ENCODE measurements at regions not wholly inside any gene's neighbourhood (a gene's known extent, or its start where the extent isn't known, plus 50 kb on each side); places are given as distances from the start of the nearest gene placed in this dataset.

DNA sequence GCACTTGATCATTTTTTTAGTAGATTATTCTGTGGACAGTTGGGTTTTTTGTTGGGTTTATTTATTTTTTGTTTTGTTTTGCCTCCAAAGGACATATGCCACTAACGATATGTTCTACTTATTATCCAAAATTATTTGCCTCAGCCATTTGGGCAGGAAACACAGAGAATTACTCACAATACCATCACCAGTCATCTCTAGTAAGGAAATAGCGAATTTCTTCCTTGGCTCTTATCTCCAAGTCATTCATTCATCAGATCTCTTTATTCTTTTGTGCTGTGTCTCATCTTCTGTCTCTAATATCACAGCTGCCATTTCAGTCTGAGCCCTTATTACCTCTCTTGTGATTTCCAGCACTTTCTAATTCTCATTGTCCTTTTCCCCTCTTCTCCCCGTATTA, 130.4 kb upstream of the SMLR1 start:
- peaks cover 4% of the 10 kb centered on the region; the same call in 1 of the 2 replicates for H3K4me1 ChIP-seq (ENCODE audit: insufficient read depth, low read length)
- no peaks in the 10 kb centered on the region for H3K9me3 ChIP-seq (ENCODE audit: low read length)
- POLR2A ChIA-PET (ENCODE audit: unreplicated experiment), result no interaction called here
- no peaks in the 10 kb centered on the region for H3K79me2 ChIP-seq (ENCODE audit: low read length)
- no peaks in the 10 kb centered on the region for H3K9me2 ChIP-seq (replicated peaks; ENCODE audit: low read length)
- no peak overlapping the region for H3K27ac ChIP-seq (ENCODE audit: low read length)
- CTCF ChIA-PET, result no interaction called here
- H3K27me3 ChIP-seq (ENCODE audit: low read length), result no peaks in the 10 kb centered on the region
- H2AFZ ChIP-seq (ENCODE audit: low read length), result no peak overlapping the region
- no peak for ATAC-seq
- H3K36me3 ChIP-seq (ENCODE audit: low read depth, low read length), result no peaks in the 10 kb centered on the region
- TF ChIP-seq EZH2 (IDR thresholded peaks at IDR 0.05; ENCODE audit: low read length, unreplicated experiment) (no peak), EZH2phosphoT487 (IDR thresholded peaks at IDR 0.05; ENCODE audit: borderline replicate concordance, low read length) (no peak)
- TF ChIP-seq, protein P1, sequence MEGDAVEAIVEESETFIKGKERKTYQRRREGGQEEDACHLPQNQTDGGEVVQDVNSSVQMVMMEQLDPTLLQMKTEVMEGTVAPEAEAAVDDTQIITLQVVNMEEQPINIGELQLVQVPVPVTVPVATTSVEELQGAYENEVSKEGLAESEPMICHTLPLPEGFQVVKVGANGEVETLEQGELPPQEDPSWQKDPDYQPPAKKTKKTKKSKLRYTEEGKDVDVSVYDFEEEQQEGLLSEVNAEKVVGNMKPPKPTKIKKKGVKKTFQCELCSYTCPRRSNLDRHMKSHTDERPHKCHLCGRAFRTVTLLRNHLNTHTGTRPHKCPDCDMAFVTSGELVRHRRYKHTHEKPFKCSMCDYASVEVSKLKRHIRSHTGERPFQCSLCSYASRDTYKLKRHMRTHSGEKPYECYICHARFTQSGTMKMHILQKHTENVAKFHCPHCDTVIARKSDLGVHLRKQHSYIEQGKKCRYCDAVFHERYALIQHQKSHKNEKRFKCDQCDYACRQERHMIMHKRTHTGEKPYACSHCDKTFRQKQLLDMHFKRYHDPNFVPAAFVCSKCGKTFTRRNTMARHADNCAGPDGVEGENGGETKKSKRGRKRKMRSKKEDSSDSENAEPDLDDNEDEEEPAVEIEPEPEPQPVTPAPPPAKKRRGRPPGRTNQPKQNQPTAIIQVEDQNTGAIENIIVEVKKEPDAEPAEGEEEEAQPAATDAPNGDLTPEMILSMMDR (conservative IDR thresholded peaks at IDR 0.05; ENCODE audit: low read depth, low read length), result no peak
- intact Hi-C loops (cut with micrococcal nuclease), result loop anchor here (5.0 kb wide), 1 partner anchor 330 kb away; the partner anchor contains the start of gene TMEM200A
- no peak overlapping the region for H3K9ac ChIP-seq (ENCODE audit: low read length)
- BruUV-seq (replicated peaks), result no TSS peak
- no peaks in the 10 kb centered on the region for H3F3A ChIP-seq (ENCODE audit: low read length, unreplicated experiment)
- H3K4me3 ChIP-seq (ENCODE audit: low read length), result no peak overlapping the region
- H3K4me2 ChIP-seq (ENCODE audit: low read length), result no peak overlapping the region
- DNase-seq, result peak; percentile 17
- H4K20me1 ChIP-seq (ENCODE audit: low read length), result no peaks in the 10 kb centered on the region

GRCh38 chr6:130697271-130697994, 129.8 kb upstream of the SMLR1 start:
- ChIA-PET POLR2A (ENCODE audit: unreplicated experiment) (no interaction called here), CTCF (interaction anchor here (0.8 to 1.3 kb wide), 3 partner anchors 375 to 457 kb away, joined by 3 to 6 read pairs (median 4); no protein-coding TSS in a partner anchor)
- intact Hi-C loops (cut with micrococcal nuclease), result loop anchor here (5.0 kb wide), 1 partner anchor 330 kb away; the partner anchor contains the start of gene TMEM200A
- no TSS peak for BruUV-seq (replicated peaks)
- Histone ChIP-seq H3K4me2 (ENCODE audit: low read length) (no peak overlapping the region), H3F3A (ENCODE audit: low read length, unreplicated experiment) (no peaks in the 10 kb centered on the region), H3K4me3 (ENCODE audit: low read length) (no peak overlapping the region), H3K9me2 (replicated peaks; ENCODE audit: low read length) (no peaks in the 10 kb centered on the region), H3K27me3 (ENCODE audit: low read length) (no peaks in the 10 kb centered on the region), H3K4me1 (ENCODE audit: insufficient read depth, low read length) (peaks cover 4% of the 10 kb centered on the region; the same call in 1 of the 2 replicates), H4K20me1 (ENCODE audit: low read length) (no peaks in the 10 kb centered on the region), H3K79me2 (ENCODE audit: low read length) (no peaks in the 10 kb centered on the region), H3K9ac (ENCODE audit: low read length) (no peak overlapping the region), H3K36me3 (ENCODE audit: low read depth, low read length) (no peaks in the 10 kb centered on the region), H3K9me3 (ENCODE audit: low read length) (no peaks in the 10 kb centered on the region), H2AFZ (ENCODE audit: low read length) (no peak overlapping the region), H3K27ac (ENCODE audit: low read length) (no peak overlapping the region)
- TF ChIP-seq, protein P1 (conservative IDR thresholded peaks at IDR 0.05; ENCODE audit: low read depth, low read length), result no peak
- TF ChIP-seq EZH2 (IDR thresholded peaks at IDR 0.05; ENCODE audit: low read length, unreplicated experiment) (no peak), EZH2phosphoT487 (IDR thresholded peaks at IDR 0.05; ENCODE audit: borderline replicate concordance, low read length) (no peak)
- ATAC-seq (no peak; the same call in 1 of the 2 replicates), DNase-seq (no peak)

Measured in PC-3 (cell line).